ENCODE measurements at regions not wholly inside any gene's neighbourhood (a gene's known extent, or its start where the extent isn't known, plus 50 kb on each side); places are given as distances from the start of the nearest gene placed in this dataset.

GRCh38 chr6:12408752-12409151 lies 118.6 kb downstream of the EDN1 start:
- 83% methylated on average over 7 of the region's 9 CpGs for WGBS (ENCODE audit: insufficient coverage)

GRCh38 chr6:12410946-12411345 lies 120.8 kb downstream of the EDN1 start:
- no peak overlapping the region for H3K27ac ChIP-seq (ENCODE audit: insufficient read depth in 1 of 2, low read depth in 1 of 2, low read length in 2 of 2, poor library complexity in 1 of 2, severe bottlenecking in 2 of 2)
- WGBS (ENCODE audit: insufficient coverage): 81% methylated on average over 3 of the region's 4 CpGs
- no peak for DNase-seq
- CTCF ChIA-PET: no interaction called here
- H3K4me3 ChIP-seq (ENCODE audit: control insufficient read depth in 1 of 7, extremely low read depth in 1 of 7, insufficient read depth in 4 of 7, low read depth in 2 of 7, low read length in 6 of 7): no peak overlapping the region
- peaks cover 0 to 3% (median 0%) of the 10 kb centered on the region in 4 experiments for H3K4me1 ChIP-seq (ENCODE audit: control extremely low read depth in 1 of 4, control insufficient read depth in 4 of 4, insufficient read depth in 4 of 4, low read length in 3 of 4)
- H3K9me3 ChIP-seq (ENCODE audit: control extremely low read depth in 1 of 5, control insufficient read depth in 4 of 5, insufficient read depth in 2 of 5, low read depth in 1 of 5, low read length in 4 of 5): no peaks in the 10 kb centered on the region
- H3K27me3 ChIP-seq (replicated peaks in 2 of 5; ENCODE audit: control insufficient read depth in 4 of 5, insufficient read depth in 5 of 5, low read length in 4 of 5): no peaks in the 10 kb centered on the region
- POLR2A ChIA-PET: no interaction called here
- H3K36me3 ChIP-seq (ENCODE audit: control insufficient read depth in 4 of 4, insufficient read depth in 4 of 4, low read length in 3 of 4): no peaks in the 10 kb centered on the region

More at GRCh38 chr6:12408752-12409151, 118.6 kb downstream of the EDN1 start:
- POLR2A ChIA-PET: no interaction called here
- H3K4me3 ChIP-seq (ENCODE audit: control insufficient read depth in 1 of 7, extremely low read depth in 1 of 7, insufficient read depth in 4 of 7, low read depth in 2 of 7, low read length in 6 of 7): no peak overlapping the region
- no peak for DNase-seq
- CTCF ChIA-PET: interaction anchor here (0.9 kb wide), 1 partner anchor 10 kb away, joined by 3 read pairs; no protein-coding TSS in a partner anchor
- peaks cover 0 to 3% (median 0%) of the 10 kb centered on the region in 4 experiments for H3K4me1 ChIP-seq (ENCODE audit: control extremely low read depth in 1 of 4, control insufficient read depth in 4 of 4, insufficient read depth in 4 of 4, low read length in 3 of 4)
- no peaks in the 10 kb centered on the region for H3K9me3 ChIP-seq (ENCODE audit: control extremely low read depth in 1 of 5, control insufficient read depth in 4 of 5, insufficient read depth in 2 of 5, low read depth in 1 of 5, low read length in 4 of 5)
- H3K27me3 ChIP-seq (replicated peaks in 2 of 5; ENCODE audit: control insufficient read depth in 4 of 5, insufficient read depth in 5 of 5, low read length in 4 of 5): no peaks in the 10 kb centered on the region
- H3K36me3 ChIP-seq (ENCODE audit: control insufficient read depth in 4 of 4, insufficient read depth in 4 of 4, low read length in 3 of 4): no peaks in the 10 kb centered on the region
- no peak overlapping the region for H3K27ac ChIP-seq (ENCODE audit: insufficient read depth in 1 of 2, low read depth in 1 of 2, low read length in 2 of 2, poor library complexity in 1 of 2, severe bottlenecking in 2 of 2)

- Histone ChIP-seq H3K27me3 (replicated peaks in 2 of 5; ENCODE audit: control insufficient read depth in 4 of 5, insufficient read depth in 5 of 5, low read length in 4 of 5) (no peaks in the 10 kb centered on the region), H3K4me1 (ENCODE audit: control extremely low read depth in 1 of 4, control insufficient read depth in 4 of 4, insufficient read depth in 4 of 4, low read length in 3 of 4) (peaks cover 0 to 3% (median 0%) of the 10 kb centered on the region in 4 experiments), H3K27ac (ENCODE audit: insufficient read depth in 1 of 2, low read depth in 1 of 2, low read length in 2 of 2, poor library complexity in 1 of 2, severe bottlenecking in 2 of 2) (no peak overlapping the region), H3K9me3 (ENCODE audit: control extremely low read depth in 1 of 5, control insufficient read depth in 4 of 5, insufficient read depth in 2 of 5, low read depth in 1 of 5, low read length in 4 of 5) (peaks cover 0 to 5% (median 0%) of the 10 kb centered on the region in 5 experiments), H3K4me3 (ENCODE audit: control insufficient read depth in 1 of 7, extremely low read depth in 1 of 7, insufficient read depth in 4 of 7, low read depth in 2 of 7, low read length in 6 of 7) (no peak overlapping the region), H3K36me3 (ENCODE audit: control insufficient read depth in 4 of 4, insufficient read depth in 4 of 4, low read length in 3 of 4) (no peaks in the 10 kb centered on the region)
- DNase-seq: no peak
- ChIA-PET POLR2A (no interaction called here), CTCF (no interaction called here)
- WGBS (ENCODE audit: insufficient coverage): 100% methylated on average over 3 of the region's 4 CpGs
Observed at GRCh38 chr6:12414096-12414675, 124.0 kb downstream of the EDN1 start.

GRCh38 chr6:12415980-12416598 lies 125.9 kb downstream of the EDN1 start:
- Histone ChIP-seq H3K36me3 (ENCODE audit: control insufficient read depth in 4 of 4, insufficient read depth in 4 of 4, low read length in 3 of 4) (no peaks in the 10 kb centered on the region), H3K9me3 (ENCODE audit: control extremely low read depth in 1 of 5, control insufficient read depth in 4 of 5, insufficient read depth in 2 of 5, low read depth in 1 of 5, low read length in 4 of 5) (peaks cover 0 to 5% (median 0%) of the 10 kb centered on the region in 5 experiments), H3K4me3 (ENCODE audit: control insufficient read depth in 1 of 7, extremely low read depth in 1 of 7, insufficient read depth in 4 of 7, low read depth in 2 of 7, low read length in 6 of 7) (no peak overlapping the region), H3K27me3 (replicated peaks in 2 of 5; ENCODE audit: control insufficient read depth in 4 of 5, insufficient read depth in 5 of 5, low read length in 4 of 5) (no peaks in the 10 kb centered on the region), H3K27ac (ENCODE audit: insufficient read depth in 1 of 2, low read depth in 1 of 2, low read length in 2 of 2, poor library complexity in 1 of 2, severe bottlenecking in 2 of 2) (no peak overlapping the region), H3K4me1 (ENCODE audit: control extremely low read depth in 1 of 4, control insufficient read depth in 4 of 4, insufficient read depth in 4 of 4, low read length in 3 of 4) (peaks cover 0 to 3% (median 0%) of the 10 kb centered on the region in 4 experiments)
- ChIA-PET POLR2A (no interaction called here), CTCF (no interaction called here)
- DNase-seq: no peak
- 100% methylated on average over 2 of the region's 2 CpGs for WGBS (ENCODE audit: insufficient coverage)

GRCh38 chr6:12417191-12417590 lies 127.0 kb downstream of the EDN1 start:
- H3K36me3 ChIP-seq (ENCODE audit: control insufficient read depth in 4 of 4, insufficient read depth in 4 of 4, low read length in 3 of 4): no peaks in the 10 kb centered on the region
- H3K4me1 ChIP-seq (ENCODE audit: control extremely low read depth in 1 of 4, control insufficient read depth in 4 of 4, insufficient read depth in 4 of 4, low read length in 3 of 4): peaks cover 0 to 3% (median 0%) of the 10 kb centered on the region in 4 experiments
- POLR2A ChIA-PET: no interaction called here
- no peak for DNase-seq
- 100% methylated on average over 1 of the region's 1 CpG for WGBS (ENCODE audit: insufficient coverage)
- H3K27me3 ChIP-seq (replicated peaks in 2 of 5; ENCODE audit: control insufficient read depth in 4 of 5, insufficient read depth in 5 of 5, low read length in 4 of 5): no peaks in the 10 kb centered on the region
- H3K27ac ChIP-seq (ENCODE audit: insufficient read depth in 1 of 2, low read depth in 1 of 2, low read length in 2 of 2, poor library complexity in 1 of 2, severe bottlenecking in 2 of 2): no peak overlapping the region
- CTCF ChIA-PET: no interaction called here
- H3K4me3 ChIP-seq (ENCODE audit: control insufficient read depth in 1 of 7, extremely low read depth in 1 of 7, insufficient read depth in 4 of 7, low read depth in 2 of 7, low read length in 6 of 7): no peak overlapping the region
- H3K9me3 ChIP-seq (ENCODE audit: control extremely low read depth in 1 of 5, control insufficient read depth in 4 of 5, insufficient read depth in 2 of 5, low read depth in 1 of 5, low read length in 4 of 5): peaks cover 0 to 5% (median 0%) of the 10 kb centered on the region in 5 experiments

- Histone ChIP-seq H3K4me1 (ENCODE audit: control extremely low read depth in 1 of 4, control insufficient read depth in 4 of 4, insufficient read depth in 4 of 4, low read length in 3 of 4) (peaks cover 0 to 4% (median under 1%) of the 10 kb centered on the region in 4 experiments), H3K36me3 (ENCODE audit: control insufficient read depth in 4 of 4, insufficient read depth in 4 of 4, low read length in 3 of 4) (no peaks in the 10 kb centered on the region), H3K27ac (ENCODE audit: insufficient read depth in 1 of 2, low read depth in 1 of 2, low read length in 2 of 2, poor library complexity in 1 of 2, severe bottlenecking in 2 of 2) (no peak overlapping the region), H3K27me3 (replicated peaks in 2 of 5; ENCODE audit: control insufficient read depth in 4 of 5, insufficient read depth in 5 of 5, low read length in 4 of 5) (no peaks in the 10 kb centered on the region), H3K9me3 (ENCODE audit: control extremely low read depth in 1 of 5, control insufficient read depth in 4 of 5, insufficient read depth in 2 of 5, low read depth in 1 of 5, low read length in 4 of 5) (peaks cover 0 to 5% (median 0%) of the 10 kb centered on the region in 5 experiments), H3K4me3 (ENCODE audit: control insufficient read depth in 1 of 7, extremely low read depth in 1 of 7, insufficient read depth in 4 of 7, low read depth in 2 of 7, low read length in 6 of 7) (no peak overlapping the region)
- 100% methylated on average over 1 of the region's 2 CpGs for WGBS (ENCODE audit: insufficient coverage)
- ChIA-PET CTCF (interaction anchor here (0.8 to 1.0 kb wide), 2 partner anchors 11 to 86 kb away, joined by 3 read pairs; no protein-coding TSS in a partner anchor), POLR2A (no interaction called here)
- no peak for DNase-seq
Observed at GRCh38 chr6:12418946-12419345, 128.8 kb downstream of the EDN1 start.

GRCh38 chr6:12419631-12420272 lies 129.6 kb downstream of the EDN1 start:
- no peak for DNase-seq
- Histone ChIP-seq H3K4me1 (ENCODE audit: control extremely low read depth in 1 of 4, control insufficient read depth in 4 of 4, insufficient read depth in 4 of 4, low read length in 3 of 4) (peaks cover 0 to 9% (median 1%) of the 10 kb centered on the region in 4 experiments), H3K4me3 (ENCODE audit: control insufficient read depth in 1 of 7, extremely low read depth in 1 of 7, insufficient read depth in 4 of 7, low read depth in 2 of 7, low read length in 6 of 7) (no peak overlapping the region), H3K36me3 (ENCODE audit: control insufficient read depth in 4 of 4, insufficient read depth in 4 of 4, low read length in 3 of 4) (no peaks in the 10 kb centered on the region), H3K27me3 (replicated peaks in 2 of 5; ENCODE audit: control insufficient read depth in 4 of 5, insufficient read depth in 5 of 5, low read length in 4 of 5) (no peaks in the 10 kb centered on the region), H3K9me3 (ENCODE audit: control extremely low read depth in 1 of 5, control insufficient read depth in 4 of 5, insufficient read depth in 2 of 5, low read depth in 1 of 5, low read length in 4 of 5) (peaks cover 0 to 5% (median 0%) of the 10 kb centered on the region in 5 experiments), H3K27ac (ENCODE audit: insufficient read depth in 1 of 2, low read depth in 1 of 2, low read length in 2 of 2, poor library complexity in 1 of 2, severe bottlenecking in 2 of 2) (no peak overlapping the region)
- WGBS (ENCODE audit: insufficient coverage): no CpG with 5 or more reads among the region's 3 CpGs
- ChIA-PET CTCF (interaction anchor here (1.0 kb wide), 1 partner anchor 85 kb away, joined by 3 read pairs; no protein-coding TSS in a partner anchor), POLR2A (no interaction called here)
